GM21576 (cell line): ENCODE measurements at regions not wholly inside any gene's neighbourhood (a gene's known extent, or its start where the extent isn't known, plus 50 kb on each side); places are given as distances from the start of the nearest gene placed in this dataset.

ENCODE experiments used
- ATAC-seq: cut with Tn5 transposase; IDR thresholded peaks from one replicate; pipeline ENCODE4 v1.9.1; 2021; ENCODE audit warnings: mild to moderate bottlenecking, moderate library complexity; ENCODE audit not compliant: unreplicated experiment

GRCh38 chr6:165805067-165805555 lies 142.1 kb upstream of the PDE10A start:
- ATAC-seq: no peak

GRCh38 chr6:165804331-165805066 lies 141.5 kb upstream of the PDE10A start:
- ATAC-seq: no peak

DNA sequence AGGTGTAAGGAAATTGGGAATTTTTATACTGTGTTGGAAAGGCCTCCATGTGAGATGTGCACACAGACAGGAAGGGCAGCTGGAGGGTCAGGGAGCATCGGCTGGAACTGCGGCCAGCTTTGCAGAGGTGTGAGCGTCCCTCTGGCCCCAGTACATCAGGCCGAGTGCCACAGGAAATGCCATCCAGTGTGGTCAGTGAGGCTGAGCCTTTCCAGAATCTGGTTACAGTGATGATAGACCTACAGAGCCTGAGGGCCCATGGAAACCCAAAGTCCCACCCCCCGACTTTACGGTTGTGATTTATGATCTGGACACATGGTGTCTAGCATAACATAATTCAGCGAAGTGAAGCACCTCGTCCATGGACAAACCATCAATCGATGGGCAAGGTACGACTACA lies 137.3 kb upstream of the PDE10A start:
- no peak for ATAC-seq

GRCh38 chr6:165799391-165800153 lies 136.5 kb upstream of the PDE10A start:
- ATAC-seq: no peak

GRCh38 chr6:165798991-165799390 lies 135.9 kb upstream of the PDE10A start:
- no peak for ATAC-seq

GRCh38 chr6:165794179-165794601 lies 131.1 kb upstream of the PDE10A start:
- ATAC-seq: no peak

DNA sequence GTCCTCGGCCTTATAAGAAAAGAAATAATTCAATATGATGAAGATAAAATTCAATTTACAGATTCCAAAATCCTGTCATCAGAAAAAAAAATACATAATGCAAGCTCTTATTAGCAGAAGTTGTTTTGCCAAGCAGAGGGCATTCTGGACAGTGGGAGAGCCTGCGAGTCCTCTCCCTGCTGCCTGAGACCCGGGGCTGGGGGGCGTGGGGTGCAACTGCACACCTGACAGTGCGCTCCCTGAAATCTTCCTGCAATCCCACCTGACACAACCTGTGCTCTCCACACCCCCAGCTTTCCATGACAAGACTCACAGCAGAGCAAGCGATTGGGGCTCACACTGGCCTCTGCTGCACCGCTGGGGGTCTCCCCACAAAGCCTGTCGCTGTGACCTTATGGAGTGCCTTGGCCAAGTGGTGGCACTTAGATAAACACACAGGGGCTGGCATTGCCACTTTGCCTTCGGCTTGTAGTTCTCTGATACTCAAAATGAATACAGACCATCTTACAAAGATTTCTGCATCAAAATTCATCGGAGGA lies 130.3 kb upstream of the PDE10A start:
- no peak for ATAC-seq

- no peak for ATAC-seq
These were observed 128.9 kb upstream of the PDE10A start for GRCh38 chr6:165791876-165792437.

- no peak for ATAC-seq
These were observed 128.3 kb upstream of the PDE10A start for GRCh38 chr6:165791306-165791705.

DNA sequence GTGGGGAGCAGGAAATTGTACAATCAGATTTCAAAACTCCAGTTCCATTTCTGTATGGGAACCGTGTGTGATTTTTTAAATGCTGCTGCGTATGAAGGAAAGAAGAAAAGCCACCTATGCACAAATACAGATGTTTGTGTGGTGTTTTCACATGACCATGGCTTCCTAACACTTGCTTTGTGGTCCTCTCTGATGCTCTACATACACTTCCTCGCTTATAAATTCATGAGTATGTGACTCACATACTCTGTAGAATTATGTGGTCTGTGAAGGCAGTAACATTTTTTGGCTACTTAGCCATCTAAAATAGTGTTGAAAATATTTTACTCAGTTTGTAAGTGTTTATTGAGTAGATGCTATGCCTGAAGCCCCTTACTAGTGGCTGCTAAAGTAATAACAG lies 119.8 kb upstream of the PDE10A start:
- ATAC-seq: no peak

DNA sequence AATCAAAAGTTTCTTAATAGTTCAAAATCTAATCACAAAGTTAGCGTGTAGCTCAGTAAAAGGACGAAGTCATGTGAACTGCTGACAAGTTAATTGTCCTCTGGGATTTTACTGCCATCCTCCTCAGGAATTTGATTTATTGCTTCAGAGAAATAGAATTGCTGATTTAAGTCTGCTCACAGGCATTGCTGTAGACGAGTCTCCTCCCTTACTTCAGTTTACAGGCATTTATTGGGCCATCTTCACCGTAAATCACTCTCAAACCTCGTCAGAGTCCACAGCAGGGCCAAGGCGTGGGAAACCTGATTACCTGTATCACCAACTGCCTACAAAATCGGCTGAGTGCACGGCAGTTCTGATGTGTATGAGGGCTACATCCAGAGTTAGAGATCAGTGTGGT lies 119.1 kb upstream of the PDE10A start:
- ATAC-seq: no peak

DNA sequence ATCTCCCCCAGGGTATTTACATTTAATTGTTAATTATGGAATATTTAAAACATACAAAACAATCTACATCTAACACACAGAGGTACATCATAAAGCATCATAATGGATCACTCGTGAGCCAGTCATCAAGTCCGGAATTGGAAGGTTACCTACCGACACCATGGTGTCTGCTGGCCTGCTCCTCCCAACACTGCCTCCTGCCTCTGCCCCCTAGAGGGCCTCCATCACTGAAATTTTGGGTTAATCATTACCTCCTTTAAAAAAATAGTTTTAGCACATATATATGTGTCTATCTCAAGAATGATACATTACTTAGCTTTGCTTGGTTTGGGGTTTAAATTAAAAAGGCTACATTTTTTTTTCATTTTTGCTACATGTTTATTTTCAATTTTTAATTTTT lies 114.6 kb upstream of the PDE10A start:
- no peak for ATAC-seq

DNA sequence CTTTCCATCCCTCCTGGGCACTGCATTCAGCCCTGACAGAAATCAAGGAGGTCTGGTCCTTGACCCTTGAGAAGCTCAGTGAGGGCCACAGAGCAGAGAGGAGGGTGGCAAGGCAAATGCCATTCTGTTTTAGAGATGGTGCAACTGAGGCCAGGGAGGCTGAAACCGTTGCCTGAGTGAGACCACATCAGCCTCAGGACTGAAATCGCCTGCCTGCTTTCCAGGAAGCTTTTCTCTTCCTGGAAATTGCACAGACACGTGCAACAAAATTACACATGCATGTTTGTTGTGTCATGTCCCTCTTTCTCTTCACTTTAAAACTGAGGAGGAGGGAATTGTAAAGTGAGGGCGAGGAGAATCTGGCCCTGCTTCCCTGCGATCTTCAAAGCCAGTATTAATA lies 113.7 kb upstream of the PDE10A start:
- no peak for ATAC-seq

- no peak for ATAC-seq
These were observed 112.7 kb upstream of the PDE10A start for GRCh38 chr6:165775721-165776120.

- no peak for ATAC-seq
These were observed 112.0 kb upstream of the PDE10A start for GRCh38 chr6:165774903-165775601.

GRCh38 chr6:165770397-165771082 lies 107.5 kb upstream of the PDE10A start:
- no peak for ATAC-seq

GRCh38 chr6:165769884-165770283 lies 106.8 kb upstream of the PDE10A start:
- ATAC-seq: no peak

GRCh38 chr6:165769401-165769800 lies 106.4 kb upstream of the PDE10A start:
- no peak for ATAC-seq

DNA sequence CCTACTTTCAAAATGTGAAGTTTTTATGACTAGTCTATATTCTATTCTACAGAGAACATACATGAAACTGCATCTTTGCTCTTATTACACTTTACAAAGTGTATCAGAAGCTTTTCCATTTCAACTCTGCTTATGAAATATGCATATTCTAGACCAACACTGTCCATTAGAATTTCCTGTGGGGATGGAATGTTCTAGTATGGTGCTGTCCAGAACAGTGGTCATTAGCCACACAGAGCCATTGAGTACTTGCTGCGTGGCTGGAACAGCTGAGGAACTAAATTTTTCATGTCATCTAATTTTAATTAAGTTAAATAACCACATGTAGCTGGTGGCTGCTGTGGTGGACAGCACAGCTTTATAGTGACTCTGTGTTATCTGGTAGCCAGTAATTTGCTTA lies 105.9 kb upstream of the PDE10A start:
- ATAC-seq: no peak

GRCh38 chr6:165767228-165767627 lies 104.2 kb upstream of the PDE10A start:
- ATAC-seq: no peak
